ENCODE measurements at regions not wholly inside any gene's neighbourhood (a gene's known extent, or its start where the extent isn't known, plus 50 kb on each side); places are given as distances from the start of the nearest gene placed in this dataset.

DNA sequence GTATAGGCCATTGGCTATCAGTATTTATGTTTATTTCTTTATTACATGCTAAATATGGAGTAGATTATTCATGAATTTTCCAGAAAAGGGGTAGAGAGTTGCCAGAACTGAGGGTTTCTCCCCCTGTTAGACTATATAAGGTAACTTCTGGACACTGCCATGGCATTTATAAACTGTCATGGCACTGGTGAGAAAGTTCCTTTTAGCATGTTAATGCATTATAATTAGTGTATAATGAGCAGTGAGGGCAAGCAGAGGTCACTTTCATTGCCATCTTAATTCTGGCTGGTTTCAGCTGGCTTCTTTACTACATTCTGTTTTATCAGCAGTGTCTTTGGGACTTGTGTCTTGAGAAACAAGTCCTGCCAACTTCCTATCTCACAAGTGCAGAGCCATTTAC, 220.0 kb upstream of the CNR1 start:
- DNase-seq, result no peak

DNA sequence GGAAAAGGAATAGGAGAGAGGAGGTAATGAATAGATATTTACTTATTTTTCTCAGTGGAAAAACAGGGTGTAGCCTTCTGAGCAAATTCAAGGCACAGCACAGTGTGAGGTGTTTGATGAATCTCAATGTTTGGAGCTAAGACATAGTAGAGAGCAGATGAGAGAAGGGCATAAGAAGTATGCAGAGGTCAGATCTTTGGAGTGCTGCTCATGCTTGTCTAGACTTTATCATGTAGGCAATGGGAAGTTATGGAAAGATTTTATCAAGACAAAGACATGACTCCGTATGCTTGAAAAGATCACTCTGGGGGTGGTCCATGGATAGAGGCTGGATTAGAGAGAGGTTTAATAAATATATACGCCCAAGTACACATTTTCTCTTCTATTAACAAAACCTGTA, 217.0 kb upstream of the CNR1 start:
- DNase-seq, result no peak

DNA sequence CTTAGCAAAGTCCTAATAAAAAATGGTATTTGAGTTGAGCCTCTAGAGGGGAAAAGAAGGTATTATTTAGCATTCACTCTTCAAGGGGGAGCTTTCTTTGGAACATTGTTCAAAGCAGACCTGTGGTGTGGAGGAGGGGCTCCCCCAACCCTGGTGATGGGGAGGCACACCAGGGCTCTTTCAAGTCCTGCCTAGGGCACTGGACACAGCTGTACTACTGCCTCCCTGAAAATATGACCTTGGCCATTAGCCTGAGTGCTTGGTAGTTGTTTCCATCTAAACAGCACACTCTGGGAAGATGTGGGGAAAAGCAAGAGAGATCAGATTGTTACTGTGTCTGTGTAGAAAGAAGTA, 215.1 kb upstream of the CNR1 start:
- no peak for DNase-seq

DNA sequence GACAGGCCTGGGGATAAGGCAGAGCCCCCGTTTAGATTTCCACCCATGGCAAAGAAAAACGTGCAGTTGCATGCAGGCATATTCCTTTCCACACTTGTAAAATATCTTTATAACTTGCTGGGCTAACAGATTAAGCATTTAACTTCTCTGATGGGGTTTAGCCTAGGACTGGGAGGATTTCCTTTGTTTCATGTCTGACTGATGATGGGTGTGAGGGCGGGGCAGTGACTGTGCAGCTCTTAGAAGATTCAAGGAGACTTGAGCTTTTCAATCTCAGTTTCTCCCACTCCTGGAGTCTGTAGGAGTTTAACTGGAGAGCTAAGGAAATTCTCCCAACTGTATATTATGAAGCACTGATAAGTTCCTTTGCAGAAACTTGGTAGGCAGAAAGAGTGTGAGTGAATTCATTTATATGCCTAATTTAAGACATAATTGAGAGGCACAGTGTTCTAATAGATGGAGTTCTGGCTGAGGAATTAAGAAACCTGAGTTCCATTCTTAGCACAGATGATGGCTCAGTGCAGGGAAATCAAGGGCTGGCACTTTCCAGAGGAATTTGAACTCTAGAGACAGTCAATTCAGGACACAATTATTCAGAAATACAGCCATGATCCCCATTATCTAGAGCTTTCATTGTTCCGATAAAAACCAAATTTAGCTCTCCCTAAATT, 214.6 kb upstream of the CNR1 start:
- peak in 3 of 51 donors; percentile 2 to 61 (median 32) for DNase-seq

DNA sequence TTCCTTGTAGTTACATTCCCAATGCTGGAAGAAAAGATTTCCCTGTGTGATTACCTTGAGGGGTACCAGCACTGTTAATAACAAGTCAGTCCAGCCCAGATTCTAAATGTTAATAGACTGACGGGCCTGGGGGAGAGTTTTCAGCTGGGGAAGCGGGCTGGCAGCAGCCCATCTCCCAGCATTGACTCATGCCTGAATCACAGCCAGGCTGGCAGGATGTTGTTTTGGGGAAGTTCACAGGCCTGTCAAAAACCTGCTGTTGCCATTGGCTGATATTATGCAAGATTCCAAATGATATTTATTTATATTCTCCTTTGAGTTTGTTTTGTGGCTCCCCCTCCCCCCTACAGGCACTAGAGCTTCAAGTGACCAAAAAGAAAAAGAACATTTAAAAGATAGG, 213.9 kb upstream of the CNR1 start:
- DNase-seq, result peak in 31 of 51 donors; percentile 1 to 59 (median 16)

DNA sequence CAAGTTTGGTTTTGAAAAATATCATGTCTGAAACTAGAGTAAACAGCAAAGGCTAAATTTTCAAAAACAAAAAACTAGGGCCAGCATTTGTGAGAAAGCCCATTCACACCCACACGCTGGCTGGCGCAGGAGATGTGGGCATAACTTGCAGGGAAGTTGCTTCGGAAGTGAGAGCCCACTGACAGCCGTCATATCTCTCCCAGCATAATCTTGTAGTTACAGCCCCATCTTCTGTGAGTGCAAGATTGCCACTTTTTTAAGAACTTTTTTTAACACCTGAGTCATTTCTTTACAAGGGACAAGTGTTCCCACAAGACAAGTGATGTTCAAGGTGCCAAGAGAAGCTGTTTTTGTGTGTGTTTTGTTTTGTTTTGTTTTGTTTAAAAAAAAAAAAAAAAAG, 212.5 kb upstream of the CNR1 start:
- DNase-seq, result peak in 1 of 51 donors; percentile 4

DNA sequence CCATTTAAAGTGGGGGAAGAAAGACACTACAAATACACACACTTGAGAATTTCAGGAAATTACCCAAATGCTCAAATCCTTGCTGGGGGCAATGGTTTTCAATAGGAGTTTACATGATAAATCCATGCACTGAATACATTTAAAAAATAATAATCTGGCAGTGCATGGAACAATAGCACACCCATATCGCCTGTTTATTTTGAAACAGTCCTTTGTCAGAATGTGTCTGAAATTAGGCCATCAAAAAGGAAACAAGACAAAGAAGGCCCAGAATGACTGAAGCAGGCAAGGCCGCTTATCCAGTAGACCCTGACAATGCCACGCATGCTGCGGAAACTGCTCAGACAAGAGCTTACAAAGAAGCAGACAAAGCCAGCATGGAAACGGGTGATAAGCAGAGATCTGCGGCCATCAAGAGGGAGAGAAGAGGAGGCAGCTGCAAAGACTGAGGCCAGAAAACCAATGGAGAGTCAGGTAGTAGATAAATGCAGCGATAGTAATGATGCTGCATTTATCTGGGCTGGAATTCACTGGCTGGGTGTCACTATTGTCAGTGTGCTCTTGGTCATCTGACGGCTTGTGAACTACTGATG, 211.9 kb upstream of the CNR1 start:
- DNase-seq, result no peak

DNA sequence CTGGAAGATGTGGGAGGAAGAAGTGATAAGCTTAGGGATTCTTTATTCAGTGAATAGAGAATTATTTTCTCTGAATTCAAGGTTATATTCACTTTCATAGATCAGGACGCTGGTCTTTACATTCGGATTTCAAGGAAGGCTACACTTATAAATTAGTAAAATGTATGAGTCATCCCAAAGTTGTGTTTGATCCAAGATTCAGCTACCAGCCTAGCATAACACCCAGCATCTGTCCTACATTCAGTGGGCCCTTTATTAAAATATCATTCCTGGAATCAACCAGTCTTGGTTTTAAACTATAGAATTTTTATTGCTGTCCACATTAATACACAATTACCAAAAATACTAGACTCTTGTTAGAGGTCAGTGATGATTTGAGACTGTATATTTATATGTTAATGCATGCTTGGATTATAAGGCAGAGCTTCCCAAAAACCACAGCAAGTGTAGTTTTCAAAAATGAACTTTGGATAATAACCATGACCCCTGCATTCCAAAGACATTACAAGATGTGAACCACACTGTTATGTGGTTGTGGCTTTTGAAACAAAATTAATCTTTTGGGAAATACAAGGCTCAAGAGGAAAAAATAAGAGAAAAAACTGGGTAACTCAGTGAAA, 210.7 kb upstream of the CNR1 start:
- no peak for DNase-seq

DNA sequence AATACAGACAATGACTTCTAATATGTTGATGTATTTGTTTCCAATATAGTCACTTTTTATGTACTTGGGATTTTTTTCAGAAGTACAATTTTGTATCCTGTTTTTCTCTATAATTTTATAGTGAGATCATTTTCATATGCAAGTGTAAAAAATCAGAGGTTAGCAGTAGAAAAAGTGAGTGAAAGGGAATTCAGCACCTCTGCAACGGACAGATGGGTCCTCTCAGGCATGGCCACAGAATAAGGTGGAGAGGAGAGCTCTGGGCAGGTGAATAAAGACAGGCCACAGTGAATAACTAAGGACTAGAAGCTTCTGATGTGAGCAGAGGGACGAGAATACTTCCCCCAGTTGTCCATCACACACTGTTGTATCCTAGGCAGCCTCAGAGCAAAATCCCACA, 210.1 kb upstream of the CNR1 start:
- no peak for DNase-seq

DNA sequence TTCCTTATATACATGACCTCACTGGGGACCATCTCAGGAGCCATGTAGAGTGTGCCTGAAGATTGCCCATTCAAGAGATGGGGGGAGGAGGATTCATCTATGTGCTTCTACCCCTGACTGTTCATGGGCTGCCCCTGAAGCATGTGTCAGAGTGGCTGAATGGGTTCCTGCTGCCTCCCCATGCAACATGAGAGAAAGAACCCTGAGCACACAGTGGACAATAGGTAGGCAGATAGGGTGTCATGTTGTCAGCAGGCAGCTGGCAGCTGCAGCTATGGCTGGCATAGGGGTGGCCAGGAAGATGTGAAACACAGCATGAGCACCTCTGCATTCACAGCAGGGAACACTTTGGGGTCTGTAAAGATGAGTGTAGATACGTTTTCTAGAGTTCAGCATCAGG, 208.4 kb upstream of the CNR1 start:
- no peak for DNase-seq

DNA sequence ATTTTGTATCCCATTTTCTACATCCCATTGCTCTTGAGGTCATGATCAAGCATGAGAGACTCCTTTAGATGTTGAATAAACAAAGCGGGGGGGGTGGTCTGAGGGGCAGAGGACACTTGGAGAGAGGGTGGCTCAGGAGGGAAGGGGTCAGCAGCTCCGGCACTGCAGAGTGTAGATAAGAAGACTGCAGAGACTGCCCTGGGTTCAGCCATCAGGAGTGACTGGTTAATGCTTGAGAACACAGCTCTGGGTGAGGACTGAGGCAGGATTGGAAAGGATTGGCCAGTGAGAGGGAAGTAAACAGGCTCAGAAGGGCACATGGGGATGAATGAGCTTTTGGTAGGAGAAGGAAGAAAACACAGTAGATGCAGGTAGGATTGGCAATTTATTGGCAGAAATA, 205.3 kb upstream of the CNR1 start:
- DNase-seq, result no peak

DNA sequence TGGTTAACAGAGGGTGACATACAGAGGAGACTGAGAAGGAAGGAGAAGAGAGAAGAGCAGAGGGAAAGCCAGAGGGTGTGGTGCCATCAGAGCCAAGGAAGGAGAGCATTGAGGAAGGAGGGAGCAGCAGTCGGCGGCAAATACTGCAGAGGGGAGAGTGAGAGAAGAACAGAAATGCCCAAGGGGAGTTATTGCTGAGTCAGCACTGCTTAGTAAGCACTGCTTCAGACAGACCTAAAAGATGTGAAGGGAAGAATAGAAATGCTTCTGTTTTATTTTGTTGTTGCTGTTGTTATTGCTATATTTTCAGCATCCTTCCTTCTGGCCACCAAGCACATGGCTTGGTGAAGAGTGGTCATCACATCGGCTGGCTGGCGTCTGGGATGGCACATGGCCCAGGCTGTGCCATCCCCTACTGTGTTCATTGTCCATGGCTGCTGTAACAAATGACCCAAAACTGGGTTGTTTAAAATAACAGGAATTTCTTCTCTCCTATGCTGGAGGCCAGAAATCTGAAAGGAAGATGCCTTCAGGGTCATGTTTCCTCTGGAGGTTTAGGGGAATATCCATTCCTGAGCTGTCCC, 204.1 kb upstream of the CNR1 start:
- DNase-seq, result no peak

DNA sequence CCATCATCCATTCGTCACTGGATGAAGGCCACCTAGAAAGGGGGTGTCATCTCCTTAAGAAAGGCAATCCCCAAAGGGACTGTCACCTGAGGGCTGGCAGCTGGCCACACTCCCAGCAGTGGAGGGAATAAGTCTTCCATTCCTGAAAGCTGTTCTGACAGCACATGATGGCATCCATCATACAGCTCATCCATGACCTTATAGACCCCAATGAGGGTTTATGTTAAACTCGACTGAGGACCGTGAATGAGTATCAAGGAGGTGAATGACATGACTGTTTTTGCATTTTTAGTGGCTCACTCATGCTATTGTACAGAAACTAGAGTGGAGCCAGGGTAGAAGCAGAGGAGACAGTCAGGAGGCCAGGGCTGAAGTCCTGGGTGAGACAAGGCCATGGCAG, 203.1 kb upstream of the CNR1 start:
- DNase-seq, result no peak

DNA sequence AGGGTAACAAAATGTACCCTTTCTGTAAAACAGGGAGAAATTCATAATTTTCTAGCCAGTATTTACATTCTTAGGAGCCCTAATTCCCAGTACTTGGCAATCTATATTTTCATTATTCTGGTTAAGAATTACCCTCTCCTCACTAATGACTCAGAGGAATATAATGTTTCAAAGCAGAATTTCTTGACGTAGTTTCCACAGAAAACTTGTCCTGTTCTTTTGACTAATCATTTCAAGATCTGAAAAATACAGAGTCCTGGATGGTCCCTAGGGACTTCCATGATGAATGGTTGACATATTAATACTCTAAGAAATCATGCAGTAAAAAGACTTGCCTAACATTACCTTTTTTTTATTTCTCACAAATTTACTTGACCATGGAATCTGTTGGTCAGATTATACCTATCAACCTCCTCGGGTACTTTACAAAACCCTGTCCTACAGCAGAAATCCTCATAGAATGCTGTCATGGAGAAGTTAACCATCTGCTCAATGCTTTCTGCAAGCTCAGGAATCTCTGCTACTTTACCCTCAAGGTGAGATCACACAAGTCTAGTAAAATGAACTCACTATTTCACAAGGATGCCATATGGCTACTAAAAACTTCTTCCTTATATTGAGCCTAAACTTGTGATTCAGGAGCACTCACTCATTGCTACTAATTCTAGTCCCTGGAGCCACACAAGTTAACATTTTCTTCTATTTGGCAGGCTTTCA, 202.1 kb upstream of the CNR1 start:
- DNase-seq, result no peak

DNA sequence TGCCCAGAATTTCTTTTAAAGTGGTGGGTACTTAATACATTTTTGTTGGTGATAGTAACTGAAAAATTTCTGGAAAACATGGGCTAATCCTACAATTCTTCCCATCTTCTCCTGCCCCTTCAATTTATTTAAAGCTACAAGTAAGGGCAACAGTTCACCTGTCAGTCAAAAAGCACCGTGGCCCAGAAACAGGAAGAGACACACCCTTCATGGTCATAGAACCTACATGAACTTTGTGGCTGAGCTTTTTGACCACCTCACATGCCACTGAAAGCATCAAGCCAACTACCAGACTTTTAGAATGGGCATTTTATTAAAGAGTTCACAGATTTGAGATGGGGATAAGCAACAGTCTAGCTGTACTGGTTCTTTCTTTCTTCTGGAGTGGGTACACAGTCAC, 201.1 kb upstream of the CNR1 start:
- no peak for DNase-seq

DNA sequence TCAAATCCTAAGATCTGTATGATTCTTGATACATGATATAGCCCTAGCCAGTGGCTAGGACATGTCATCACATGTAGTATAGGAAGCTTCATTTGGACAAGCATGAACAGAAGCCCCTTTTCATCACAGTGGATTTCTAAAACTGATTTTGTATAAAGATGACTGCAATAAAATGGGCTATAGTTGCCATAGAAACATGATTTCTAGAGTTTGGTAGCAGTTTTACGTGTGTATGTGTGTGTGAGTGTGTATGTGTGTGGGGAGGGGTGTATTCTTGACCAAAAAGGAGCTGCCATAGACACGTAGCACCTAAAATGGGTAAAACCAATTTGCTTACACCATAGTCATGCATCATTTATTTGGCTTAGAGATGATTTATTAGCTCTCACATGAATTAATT, 200.5 kb upstream of the CNR1 start:
- DNase-seq, result no peak

DNA sequence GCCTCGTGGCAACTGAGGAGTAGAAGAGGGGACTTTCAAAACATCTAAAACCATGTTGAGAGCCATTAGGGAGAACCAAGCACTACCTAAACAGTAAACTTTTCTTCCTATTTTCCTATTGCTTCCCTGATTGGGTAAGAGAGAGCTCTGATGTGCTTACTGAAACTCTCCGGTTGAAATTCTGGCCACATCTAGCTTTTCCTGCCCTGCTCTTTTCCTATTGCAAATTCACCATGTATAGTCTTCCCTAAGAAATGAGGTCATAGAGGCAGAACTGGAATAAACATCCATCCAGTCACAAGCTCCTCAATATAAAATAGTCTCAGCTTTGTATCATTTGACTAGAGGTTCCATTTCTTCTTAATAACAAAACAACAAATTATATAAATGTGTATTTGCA, 199.5 kb upstream of the CNR1 start:
- no peak for DNase-seq

DNA sequence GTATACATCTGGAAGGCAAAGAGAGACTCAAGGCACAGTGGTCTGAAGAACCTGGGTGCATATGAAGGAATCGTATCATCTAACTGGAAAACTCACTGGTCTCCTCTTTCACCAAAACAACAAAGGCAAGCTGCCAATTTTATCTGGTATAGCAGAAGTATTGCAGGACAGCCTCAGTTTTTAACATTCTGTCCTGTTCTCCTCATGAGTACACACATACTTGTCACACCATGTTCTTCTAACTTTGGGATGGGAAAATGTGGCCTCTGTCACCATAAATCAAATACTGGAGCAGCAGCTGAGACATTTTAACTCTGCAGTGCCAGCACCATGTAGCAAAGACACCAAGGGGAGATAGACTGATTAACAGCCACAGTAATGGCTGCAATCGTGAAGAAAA, 199.1 kb upstream of the CNR1 start:
- DNase-seq, result no peak

DNA sequence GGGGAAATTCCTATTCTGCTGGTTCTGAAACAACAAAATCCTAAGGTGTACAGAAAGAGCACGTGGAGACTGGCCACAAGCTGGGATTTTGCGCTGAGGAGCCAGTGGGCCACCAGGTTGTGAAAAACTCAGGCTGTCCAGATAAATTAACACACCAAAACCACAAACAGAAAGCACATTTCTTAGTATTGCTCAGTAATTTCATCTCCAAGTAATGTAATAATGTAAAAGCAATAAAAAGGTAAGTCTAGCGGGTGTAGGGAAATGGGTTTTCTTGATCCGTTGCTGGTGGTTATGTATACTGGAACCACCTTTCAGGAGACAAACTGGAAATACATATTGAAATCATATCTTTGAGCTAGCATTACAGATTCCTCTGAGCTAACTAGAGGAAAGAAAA, 195.6 kb upstream of the CNR1 start:
- DNase-seq, result no peak

DNA sequence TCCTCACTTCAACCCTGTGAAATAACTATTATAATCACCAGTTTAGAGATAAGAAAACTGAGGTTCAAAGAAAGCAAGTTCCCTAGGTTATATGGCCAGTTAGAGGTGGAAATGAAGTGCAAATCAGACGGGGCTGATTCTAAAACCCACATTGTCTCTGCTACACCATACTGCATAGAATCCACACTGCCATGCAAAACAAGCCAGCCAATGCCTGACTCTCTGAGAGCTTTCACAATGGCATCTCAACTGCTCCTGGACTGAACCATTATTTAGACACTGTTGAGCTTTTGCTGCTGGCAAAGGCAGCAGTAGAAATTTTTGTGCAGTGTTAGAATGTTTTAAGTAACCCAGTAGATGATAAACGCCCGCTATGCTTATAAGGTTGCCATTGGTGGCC, 195.2 kb upstream of the CNR1 start:
- DNase-seq, result no peak

DNA sequence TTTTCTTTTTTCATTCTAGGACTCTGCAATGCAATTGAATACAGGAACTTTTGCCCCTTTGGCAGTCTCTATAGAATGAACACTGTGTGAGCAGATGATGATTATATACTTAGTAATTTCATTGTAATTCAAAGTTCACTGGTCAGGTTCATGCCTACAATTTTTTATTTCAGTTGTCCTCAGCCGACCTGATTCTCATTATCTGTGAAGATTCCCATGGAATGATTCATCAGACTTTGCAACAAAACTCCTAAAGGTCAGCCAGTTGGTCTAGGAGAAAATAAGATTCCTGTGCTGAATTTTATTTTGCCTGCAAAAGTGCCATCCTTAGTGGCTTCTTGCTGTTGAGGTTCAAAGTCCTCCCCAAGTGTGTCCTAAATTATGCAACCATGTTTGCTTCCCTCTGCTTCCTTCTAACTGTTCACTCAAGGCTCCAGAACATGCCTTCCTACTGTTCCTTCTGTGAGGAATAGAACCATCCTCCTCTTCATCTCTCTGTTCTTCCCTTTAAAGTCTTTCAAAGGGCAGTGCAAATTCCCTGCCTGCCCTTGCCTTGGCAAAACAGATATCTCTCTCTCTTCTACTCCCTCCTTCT, 194.2 kb upstream of the CNR1 start:
- no peak for DNase-seq
